ENCODE measurements at regions not wholly inside any gene's neighbourhood (a gene's known extent, or its start where the extent isn't known, plus 50 kb on each side); places are given as distances from the start of the nearest gene placed in this dataset.

DNA sequence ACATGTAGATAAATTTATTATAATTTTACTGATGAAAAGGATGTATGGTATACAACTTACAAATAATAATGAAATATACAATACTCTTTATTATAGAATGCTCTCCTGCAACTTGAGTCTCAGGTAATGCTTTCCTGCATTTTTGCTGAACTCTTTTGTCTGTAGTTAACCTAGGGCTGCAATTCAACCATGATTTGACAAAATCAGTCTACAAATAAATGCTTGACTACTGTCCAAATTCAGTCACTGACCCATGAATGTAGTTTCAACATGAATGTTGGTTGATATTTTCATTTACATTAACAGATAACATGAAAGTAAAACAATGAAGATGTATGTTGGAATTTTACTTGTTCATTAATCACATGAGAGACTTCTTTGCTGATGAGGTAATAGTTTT is 320.9 kb downstream of the ZSWIM6 start:
- TF ChIP-seq, protein P1, sequence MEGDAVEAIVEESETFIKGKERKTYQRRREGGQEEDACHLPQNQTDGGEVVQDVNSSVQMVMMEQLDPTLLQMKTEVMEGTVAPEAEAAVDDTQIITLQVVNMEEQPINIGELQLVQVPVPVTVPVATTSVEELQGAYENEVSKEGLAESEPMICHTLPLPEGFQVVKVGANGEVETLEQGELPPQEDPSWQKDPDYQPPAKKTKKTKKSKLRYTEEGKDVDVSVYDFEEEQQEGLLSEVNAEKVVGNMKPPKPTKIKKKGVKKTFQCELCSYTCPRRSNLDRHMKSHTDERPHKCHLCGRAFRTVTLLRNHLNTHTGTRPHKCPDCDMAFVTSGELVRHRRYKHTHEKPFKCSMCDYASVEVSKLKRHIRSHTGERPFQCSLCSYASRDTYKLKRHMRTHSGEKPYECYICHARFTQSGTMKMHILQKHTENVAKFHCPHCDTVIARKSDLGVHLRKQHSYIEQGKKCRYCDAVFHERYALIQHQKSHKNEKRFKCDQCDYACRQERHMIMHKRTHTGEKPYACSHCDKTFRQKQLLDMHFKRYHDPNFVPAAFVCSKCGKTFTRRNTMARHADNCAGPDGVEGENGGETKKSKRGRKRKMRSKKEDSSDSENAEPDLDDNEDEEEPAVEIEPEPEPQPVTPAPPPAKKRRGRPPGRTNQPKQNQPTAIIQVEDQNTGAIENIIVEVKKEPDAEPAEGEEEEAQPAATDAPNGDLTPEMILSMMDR (IDR thresholded peaks at IDR 0.05; ENCODE audit: low read depth, low read length) = no peak

DNA sequence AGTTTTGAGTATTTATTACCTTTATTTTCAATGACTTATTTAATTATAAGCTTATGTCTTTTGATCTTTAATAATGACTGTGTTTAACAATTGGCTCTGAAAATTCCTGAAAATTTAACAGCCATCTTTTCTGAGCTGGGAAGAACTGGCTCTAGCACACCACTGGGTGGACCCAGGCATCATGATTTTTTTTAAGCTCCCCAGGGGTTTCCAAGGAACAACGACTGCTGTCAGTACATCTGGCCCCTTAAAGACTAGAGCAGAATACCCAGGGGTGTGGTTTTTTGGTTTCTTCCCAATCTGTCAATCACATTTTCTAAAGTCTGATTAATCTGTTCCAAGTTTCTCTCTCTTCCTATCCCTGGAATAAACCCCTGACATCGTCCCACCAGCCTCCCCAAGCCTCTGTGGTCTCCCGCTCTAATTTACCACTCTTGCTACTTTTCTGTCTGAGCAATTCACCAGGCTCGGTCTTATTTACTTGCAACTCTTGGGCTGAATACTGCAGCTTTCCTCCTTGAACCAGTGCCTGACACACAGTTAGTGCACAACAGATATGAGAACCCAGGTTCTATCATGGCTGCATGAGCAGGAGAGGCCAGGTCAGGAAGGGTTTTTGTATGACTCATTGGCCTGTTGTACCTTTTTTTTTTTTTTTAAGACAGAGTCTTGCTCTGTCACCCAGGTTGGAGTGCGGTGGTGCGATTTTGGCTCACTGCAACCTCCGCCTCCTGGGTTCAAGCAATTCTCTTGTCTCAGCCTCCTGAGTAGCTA is 321.9 kb downstream of the ZSWIM6 start:
- TF ChIP-seq, protein P1 (IDR thresholded peaks at IDR 0.05; ENCODE audit: low read depth, low read length) = no peak
- H3K4me3 ChIP-seq (ENCODE audit: low read depth, low read length) = no peak overlapping the region

More for the DNA sequence above, 320.9 kb downstream of the ZSWIM6 start:
- H3K4me3 ChIP-seq (ENCODE audit: low read depth, low read length) = no peak overlapping the region

GRCh38 chr5:61654876-61655275 is 322.8 kb downstream of the ZSWIM6 start:
- no peak overlapping the region for H3K4me3 ChIP-seq (ENCODE audit: low read depth, low read length)
- TF ChIP-seq, protein P1 (IDR thresholded peaks at IDR 0.05; ENCODE audit: low read depth, low read length) = no peak

GRCh38 chr5:61657010-61657409 is 325.0 kb downstream of the ZSWIM6 start:
- TF ChIP-seq, protein P1 (IDR thresholded peaks at IDR 0.05; ENCODE audit: low read depth, low read length) = no peak

DNA sequence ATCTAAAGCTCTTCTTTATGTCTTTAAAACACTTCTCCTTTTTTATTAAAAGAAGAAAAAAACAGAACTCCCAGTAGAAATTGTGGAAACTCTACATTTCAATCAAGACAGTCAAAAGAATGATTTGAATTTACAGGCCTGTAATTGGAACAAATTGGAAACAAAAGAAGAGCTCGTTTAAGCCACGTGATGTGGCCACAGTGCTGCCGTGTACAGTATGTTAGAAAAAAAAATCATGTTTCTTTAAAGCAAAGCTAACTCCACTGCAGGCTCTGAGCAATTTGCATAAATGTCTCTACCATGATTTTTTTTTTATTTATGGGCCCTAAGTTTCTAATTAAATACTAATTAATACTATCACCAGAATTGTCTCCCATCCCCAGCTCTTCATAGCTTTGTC is 325.6 kb downstream of the ZSWIM6 start:
- TF ChIP-seq, protein P1 (IDR thresholded peaks at IDR 0.05; ENCODE audit: low read depth, low read length) = no peak
- no peak overlapping the region for H3K4me3 ChIP-seq (ENCODE audit: low read depth, low read length)

More at GRCh38 chr5:61657010-61657409, 325.0 kb downstream of the ZSWIM6 start:
- no peak overlapping the region for H3K4me3 ChIP-seq (ENCODE audit: low read depth, low read length)

GRCh38 chr5:61658592-61659008 is 326.5 kb downstream of the ZSWIM6 start:
- TF ChIP-seq, protein P1 (IDR thresholded peaks at IDR 0.05; ENCODE audit: low read depth, low read length) = peak; percentile 85
- H3K4me3 ChIP-seq (ENCODE audit: low read depth, low read length) = no peak overlapping the region

- TF ChIP-seq, protein P1 (IDR thresholded peaks at IDR 0.05; ENCODE audit: low read depth, low read length) = no peak
- no peak overlapping the region for H3K4me3 ChIP-seq (ENCODE audit: low read depth, low read length)
Observed at GRCh38 chr5:61659221-61659696, 327.2 kb downstream of the ZSWIM6 start.

All from WI38 (cell line).